Erythroblast (primary cell): ENCODE measurements at regions not wholly inside any gene's neighbourhood (a gene's known extent, or its start where the extent isn't known, plus 50 kb on each side); places are given as distances from the start of the nearest gene placed in this dataset.

Source experiments
- GATA1 ChIP-seq: IDR thresholded peaks from 2 replicates; pipeline ENCODE4 v1.6.1; 2011; ENCODE audit warnings: low read depth, mild to moderate bottlenecking, control low read depth, low read length, moderate library complexity
- POLR2A ChIP-seq: IDR thresholded peaks from 2 replicates; pipeline ENCODE4 v1.6.1; 2011; ENCODE audit warnings: mild to moderate bottlenecking, low read length

GRCh38 chr9:80841888-80842287, 847.5 kb downstream of the TLE1 start:
- TF ChIP-seq POLR2A (no peak), GATA1 (no peak)
